NCI-H187 (cell line): ENCODE measurements at regions not wholly inside any gene's neighbourhood (a gene's known extent, or its start where the extent isn't known, plus 50 kb on each side); places are given as distances from the start of the nearest gene placed in this dataset.

Experiments
- DNase-seq, 2 experiments: peaks; one replicate each; lab custom pipeline; 2025; lab: John Stamatoyannopoulos, UW

DNA sequence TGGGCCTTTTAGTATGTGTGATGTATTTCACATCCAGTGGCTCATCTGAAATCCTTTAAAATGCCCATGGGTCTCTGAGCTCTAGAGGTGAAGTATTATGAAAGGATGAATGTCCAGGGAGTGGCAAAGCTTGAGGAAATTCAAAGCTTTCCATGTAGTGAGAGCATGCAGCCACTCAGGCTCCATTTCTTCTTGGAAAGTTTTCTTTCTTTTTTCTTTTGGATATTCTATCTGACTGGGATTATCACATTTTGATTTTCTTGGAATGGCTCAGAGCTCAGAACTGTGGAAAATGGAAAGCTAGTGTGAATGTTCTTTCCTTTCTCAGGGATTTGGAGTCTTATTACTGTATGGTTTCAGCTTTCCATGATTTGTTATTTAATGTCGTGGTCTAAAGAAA, 397.4 kb downstream of the CD109 start:
- no peak for DNase-seq

DNA sequence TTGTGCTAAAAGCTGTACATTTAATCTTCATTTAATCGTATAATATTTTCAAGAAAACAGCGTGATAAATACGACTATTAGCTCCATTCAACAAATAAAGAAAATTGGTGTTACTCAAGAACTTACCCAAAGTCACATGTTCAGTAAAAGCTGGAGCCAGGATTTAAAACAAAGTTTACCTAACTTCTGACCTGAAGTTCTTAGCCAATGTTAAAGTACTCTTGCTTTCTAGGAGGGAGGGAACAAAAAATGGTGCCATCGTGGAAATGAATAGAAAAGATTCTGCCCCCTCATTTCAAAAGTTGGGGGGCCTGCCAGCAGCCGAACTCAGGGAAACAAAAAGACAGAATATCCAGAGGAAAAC, 395.8 kb downstream of the CD109 start:
- DNase-seq, result no peak

DNA sequence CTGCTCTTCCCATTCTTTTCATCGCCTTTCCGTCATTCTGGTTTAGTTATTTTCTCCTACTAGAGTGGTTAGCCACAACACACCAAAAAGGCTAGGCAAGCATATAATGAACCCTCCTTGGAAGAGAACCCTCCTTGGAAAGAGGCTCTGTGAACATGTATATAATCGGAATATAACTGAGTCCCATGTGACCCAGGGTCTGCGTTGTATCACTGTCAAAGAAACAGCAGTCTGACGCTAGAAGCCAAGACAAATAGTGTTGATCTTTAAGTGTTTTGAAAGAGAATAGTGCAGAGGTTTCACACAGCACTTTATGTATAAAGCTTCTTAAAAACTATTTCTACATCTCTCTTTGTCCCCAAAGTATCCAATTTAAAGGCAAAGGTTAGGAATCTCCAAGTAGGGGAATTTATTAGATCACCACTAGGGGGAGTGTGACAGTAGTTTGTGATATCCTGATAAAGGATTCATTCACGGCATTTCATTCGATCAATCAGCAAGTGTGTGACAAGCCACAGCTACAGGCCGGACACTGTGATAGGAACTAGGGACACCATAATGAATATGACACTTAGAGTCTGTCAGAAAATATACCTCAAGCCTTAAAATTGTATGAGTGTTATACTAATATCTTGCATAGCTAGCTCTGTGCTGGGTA, 395.3 kb downstream of the CD109 start:
- peak in 1 of 2 experiments; percentile 10 for DNase-seq

DNA sequence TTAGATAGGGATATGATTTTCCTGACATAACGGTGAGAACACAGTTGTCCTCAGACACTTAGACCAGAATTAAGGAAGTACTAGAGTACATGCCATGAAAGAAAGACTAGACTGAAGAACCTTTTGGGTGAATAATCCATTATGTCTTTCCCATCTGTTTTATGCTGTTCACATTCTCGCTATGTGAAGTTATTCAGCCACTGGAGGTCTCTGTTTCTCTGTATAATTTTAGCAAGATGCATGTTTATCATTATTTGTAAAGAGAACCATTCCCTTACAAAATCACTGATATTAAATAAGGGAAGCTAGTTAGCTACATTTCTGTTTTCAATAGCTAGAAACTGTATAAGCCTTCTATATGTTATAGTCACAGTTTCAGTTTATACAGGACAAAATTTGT, 391.9 kb downstream of the CD109 start:
- DNase-seq, result no peak

DNA sequence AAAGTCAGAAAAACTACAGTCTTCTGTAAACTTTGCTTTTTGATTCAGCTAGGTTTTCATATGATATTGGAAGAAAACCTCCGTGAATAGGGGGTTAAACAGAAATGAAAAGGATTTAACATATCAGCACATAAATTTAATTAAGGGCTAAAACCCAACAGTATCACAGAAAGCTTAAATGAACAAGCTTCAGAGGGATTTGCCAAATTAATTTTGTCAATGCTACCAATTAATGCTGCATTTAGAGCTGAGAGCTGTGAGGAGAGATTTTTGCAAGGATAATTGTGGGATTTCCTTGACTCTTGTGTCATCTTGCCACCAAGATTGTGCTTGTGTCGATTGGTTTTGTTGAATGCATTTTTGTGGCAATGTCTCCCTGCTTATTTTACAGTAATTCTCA, 379.9 kb downstream of the CD109 start:
- no peak for DNase-seq

DNA sequence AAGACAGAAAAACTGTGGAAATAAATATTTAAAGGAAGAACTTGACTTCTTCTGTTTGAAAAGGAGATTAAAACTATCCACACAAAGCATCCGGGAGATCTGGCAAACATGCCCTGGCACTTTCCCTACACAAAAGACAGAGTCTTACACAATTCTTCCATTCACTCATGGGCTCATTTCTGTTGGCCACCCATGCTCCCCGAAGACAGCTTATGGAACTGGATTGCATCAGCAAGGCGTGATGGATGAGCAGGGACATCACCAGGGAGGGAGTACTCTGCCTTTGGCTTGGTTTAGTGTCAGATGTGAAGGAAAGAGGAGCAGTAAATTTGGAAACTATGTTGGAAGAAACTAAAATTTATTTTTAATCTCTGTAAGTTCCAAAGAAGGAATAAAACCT, 379.3 kb downstream of the CD109 start:
- no peak for DNase-seq

DNA sequence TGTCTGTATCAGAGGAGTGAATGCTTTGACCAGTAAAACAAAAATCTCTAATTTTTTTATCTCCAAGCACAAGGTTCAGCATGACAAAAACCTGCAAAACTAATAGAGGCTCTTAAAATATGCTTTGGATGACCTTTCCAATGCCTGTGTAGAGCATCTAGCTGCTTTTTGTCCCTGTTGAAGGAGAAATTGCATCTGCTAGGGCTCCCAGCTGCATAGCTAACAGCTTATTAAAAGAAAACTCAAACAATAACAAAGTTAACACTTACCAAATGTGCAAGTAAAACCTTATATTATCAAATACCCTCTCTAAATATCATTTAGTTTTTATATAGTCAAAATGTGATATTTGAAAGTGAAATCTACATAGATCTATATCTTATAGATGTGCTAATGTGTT, 378.6 kb downstream of the CD109 start:
- DNase-seq, result no peak

DNA sequence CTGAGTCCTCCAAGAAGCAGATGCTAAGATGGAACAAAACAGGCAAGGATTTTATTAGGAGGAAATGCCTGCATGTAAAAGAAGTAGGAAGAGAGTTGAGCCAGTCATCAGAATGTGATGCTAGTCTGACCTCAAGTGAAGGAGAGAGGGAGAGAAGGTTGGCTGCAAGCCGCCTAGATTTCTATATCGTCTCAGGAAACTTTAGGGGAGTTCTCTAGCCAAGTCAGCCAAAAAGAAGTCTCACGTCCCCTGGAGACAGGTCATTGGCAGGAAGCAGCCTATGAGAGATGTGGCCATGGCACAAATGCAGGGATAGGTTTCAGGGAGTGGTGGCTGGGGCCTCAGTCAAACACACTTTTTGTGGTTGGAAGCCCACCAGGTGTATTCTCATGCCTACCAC, 378.0 kb downstream of the CD109 start:
- no peak for DNase-seq

DNA sequence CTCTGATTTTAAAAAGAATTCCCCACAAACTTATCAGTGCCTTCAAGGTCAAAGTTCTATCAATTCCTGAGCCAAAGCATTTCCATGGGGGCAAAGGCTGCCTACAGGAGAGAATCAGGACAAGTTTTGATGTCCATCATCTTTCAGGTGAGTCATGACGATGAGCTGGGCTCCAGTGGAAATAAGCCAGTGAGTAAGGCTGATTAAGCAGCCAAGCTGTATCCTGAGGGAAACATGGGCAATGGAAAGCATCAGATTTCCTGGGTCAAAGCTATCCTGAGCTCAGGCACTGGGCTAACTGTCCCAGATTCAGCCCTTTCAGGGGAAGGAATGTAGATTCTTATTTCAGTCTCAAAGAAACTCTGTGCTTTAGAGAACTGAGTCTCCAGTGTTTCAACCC, 377.4 kb downstream of the CD109 start:
- no peak for DNase-seq

DNA sequence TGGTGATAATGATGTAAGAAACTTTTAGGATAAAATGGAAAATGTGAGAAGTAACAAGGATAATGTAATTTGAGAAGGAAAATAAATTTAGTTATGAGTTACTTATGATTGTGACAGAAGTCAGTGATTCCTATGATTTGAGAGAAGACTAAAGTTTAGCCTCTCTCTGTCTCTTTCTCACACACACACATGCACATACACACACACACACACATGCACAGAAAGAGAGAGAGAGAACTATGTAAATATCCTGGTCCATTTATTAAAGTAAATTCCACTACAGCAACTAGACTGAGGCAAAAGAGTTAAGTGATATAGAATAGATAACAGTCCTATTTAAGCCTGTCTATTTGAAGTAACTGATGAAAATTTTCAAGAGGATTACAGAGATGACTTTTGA, 375.2 kb downstream of the CD109 start:
- no peak for DNase-seq

DNA sequence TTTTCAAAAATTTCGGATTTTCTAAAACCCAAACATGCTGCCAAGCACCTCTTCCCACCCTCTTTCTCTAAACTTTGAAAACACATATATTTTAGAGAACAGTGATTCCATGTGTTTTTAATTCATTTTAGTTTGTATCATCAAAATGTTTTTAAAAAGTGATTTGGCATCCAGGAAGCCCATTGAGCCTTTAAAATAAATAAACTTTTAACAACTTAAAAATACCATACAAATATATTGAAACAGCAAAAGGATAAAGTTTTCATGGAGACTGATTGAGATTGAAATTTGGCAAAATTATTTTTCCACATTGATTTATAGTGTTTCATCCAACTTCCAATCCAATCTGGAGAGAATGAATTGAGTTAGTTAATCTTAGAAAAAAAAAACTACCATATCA, 374.7 kb downstream of the CD109 start:
- no peak for DNase-seq

DNA sequence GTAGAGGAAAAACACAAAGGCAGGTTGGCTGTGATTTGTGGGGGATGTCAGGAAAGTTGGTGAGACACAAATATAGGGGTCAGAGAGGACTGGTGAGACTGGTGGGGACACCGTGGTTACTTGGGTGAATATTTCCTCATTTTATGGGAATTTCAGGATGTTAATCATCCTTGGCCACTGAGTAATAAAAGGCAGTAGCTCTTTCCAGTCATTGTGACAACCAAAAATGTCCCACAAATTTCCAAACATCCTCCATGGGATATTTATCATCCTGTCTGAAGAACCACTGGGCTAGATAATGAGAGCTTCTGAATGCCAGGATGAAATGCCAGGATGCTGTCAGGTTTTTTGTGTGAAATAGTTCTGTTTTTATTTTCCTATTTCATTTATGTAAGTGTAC, 374.1 kb downstream of the CD109 start:
- no peak for DNase-seq

DNA sequence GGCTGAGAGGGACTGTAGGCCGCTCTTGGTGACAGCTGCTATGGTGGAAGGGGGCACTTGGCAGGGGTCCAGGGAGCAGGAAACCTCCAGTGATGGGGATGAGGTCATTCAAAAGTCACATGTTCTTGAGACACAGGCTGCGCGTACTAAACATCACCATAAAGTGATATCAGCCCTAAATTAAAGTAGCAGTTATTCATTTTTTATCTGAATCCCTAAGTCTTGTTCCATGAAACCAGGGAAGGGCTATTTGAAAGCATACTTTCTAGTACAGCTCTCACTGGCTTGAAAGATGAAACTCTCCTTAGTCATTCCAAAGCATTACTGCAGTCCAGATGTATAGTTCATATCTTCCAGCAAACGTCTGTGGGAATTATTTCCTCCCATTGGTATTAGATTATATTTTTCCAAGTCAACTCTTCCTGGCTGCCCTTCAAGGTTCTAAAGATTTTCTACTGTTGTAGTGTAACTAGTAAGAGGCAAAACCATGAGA, 373.1 kb downstream of the CD109 start:
- DNase-seq, result no peak

DNA sequence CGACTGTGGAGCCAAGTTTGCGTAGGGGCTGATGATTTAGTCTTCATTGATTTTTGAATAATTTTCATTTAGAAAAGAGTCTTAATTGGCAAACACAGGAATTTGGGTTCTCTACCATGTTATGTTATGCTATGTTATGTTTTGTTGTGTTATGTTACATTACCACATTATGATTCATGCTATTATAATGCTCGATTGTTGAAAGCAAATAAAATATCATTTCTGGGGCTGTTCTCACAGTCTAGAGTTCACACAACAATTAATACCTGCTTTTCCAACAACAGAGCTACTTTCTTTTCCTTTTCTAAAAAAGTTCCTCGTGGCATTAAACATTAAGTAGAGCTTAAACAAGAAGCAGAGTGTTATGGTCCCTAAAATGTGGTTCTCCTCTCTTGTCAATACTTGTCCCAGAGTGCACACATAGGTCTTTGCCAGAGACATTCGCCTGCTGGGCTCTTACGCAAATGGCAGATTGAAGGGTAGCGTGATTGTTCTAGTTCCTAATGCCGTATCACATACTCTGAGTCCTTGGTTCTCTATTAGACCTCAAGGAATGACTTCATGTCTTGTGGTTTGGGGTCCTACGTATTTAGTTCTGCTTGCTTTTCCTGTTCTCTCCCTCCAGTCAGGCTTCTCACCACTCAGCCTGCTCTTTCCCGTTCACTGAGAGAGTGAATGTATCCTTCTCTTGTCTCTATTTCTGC, 370.3 kb downstream of the CD109 start:
- DNase-seq, result no peak

DNA sequence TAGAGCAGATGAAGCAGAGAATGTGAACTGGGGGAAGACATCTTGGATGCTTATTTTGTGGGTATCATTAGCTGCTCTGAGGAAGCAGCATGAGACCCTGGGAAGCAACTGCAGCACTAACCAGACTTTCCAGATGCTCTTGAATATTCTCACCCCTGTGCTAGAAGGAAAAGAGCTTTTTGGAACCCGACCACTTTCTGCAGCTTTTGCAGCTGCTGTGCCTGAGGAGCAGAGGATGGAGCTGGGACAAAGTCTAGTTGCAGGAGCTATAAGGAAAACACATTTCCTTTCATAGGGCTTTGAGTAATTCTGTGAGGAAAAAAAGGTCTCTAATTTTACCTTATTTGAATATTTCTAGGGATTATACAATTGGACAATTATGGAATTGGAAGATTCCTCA, 369.7 kb downstream of the CD109 start:
- DNase-seq, result no peak

DNA sequence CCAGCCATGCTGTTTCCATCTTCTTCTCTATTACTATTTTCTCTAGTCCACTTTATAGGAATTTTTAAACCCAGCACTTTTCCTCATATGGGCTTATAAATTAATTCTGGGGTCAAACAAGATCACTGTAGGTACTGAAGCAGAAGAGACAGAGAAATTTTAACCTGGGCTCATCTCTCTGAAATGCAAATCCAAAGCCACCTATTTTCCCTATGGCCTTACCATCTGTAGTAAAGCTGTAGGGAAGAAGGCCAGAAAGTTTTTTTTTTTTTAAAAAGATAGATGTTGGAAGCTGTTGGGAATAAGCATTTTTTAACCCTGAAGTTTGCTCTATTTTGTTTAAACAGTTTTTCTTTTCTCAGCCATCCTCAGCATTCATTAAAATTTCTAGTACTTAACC, 367.4 kb downstream of the CD109 start:
- no peak for DNase-seq

DNA sequence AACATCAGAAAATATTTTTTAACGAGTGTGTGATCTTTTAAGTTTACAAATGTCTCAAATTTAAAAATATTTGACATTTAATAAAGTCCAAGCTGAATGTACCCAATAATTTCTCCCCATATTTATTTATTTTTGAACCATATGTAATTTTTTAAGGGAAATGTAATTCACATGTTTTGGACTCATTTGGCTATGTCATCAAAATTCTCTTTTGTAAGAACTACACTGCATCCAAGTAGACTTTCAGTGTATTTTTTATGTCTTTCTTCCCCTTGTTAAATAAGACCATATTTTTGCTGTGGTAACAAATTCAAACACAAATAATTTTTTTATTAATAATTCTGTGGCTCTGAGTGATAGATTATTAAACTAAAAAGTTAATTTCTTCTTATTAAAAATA, 365.2 kb downstream of the CD109 start:
- DNase-seq, result no peak

DNA sequence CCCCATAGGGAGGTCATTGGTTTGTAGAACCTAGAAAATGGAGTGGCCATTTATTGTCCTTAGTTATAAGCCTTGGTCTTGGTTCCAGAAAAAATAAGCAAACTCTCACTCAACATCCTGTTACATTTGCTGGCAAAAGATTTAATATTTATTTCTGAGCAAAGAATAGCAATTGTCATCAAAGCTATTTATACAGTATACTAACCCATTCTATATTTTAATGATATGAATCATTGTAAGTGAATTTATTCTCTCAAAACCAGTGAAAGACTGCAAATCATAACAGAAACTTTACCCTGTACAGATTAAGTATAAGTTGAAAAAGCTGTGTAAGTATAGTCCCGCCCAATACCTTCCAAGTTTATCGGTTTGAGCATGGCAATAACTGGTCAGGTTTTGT, 364.4 kb downstream of the CD109 start:
- DNase-seq, result no peak

DNA sequence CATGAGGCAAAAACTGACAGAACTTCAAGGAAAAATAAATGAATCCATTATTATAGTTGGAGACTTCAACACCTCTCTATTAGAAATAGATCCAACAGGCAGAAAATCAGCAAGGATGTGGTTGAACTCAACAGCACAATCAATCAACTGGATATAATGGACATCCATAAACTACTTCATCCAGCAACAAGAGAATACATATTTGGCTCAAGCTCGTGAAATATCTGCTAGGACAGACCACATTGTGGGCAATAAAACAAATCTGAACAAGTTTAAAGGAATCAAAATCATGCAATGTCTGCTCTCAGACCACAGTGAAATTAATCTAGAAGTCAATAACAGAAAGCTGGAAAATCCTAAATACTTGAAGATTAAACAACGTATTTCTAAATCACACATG, 362.6 kb downstream of the CD109 start:
- DNase-seq, result no peak

DNA sequence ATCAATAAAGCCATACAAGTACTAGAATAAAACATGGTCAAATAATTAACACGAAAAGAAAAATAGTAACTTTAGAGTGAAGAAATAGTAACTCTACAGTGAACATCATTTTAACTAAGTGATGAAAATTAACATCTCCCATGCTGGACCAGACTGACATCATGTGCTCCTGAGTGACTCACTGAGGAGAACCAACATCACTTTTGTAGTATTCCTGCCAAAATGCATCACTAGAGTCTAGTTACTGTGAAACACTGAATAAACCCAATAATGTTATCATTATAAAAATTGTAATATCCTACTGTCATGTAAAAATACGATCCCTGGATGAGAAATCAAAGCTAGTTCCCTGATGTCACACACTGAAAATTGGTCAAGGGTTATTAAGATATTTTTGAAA, 361.3 kb downstream of the CD109 start:
- DNase-seq, result no peak

DNA sequence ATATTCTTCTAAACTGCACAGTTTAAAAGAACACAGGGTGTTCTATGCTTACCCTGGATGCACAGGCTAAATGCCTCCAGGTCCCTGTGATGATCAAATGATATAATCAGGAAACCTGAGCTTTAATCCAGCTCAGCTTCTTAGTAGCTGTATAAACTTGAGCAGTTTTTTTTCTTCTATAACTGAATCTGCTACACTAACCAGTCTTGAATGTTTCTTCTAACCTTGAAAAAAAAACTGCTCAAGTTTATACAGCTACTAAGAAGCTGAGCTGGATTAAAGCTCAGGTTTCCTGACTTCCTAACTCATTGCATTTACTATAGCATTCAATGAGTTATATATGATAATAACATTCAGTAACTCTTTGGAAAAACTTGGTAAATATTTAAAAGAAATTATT, 358.2 kb downstream of the CD109 start:
- no peak for DNase-seq

DNA sequence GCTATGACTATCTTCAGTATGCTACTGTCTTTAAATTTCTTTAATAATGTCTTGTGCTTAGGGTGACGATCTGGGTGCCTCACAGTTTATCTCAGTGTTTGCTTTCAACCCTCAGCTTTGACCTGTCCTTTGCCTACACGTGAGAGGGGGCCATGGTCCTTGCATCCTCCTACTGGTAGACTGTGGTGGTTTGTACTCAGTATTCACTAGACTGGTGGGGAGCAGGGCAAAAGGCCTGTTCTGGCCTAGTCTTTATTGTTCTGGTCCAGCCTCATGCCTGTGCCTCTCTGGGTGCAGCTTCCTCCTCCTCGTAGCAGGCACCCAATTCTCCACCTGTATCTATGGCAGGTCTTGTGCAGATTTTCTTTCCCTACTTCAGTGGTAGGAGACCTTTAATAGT, 354.9 kb downstream of the CD109 start:
- no peak for DNase-seq

DNA sequence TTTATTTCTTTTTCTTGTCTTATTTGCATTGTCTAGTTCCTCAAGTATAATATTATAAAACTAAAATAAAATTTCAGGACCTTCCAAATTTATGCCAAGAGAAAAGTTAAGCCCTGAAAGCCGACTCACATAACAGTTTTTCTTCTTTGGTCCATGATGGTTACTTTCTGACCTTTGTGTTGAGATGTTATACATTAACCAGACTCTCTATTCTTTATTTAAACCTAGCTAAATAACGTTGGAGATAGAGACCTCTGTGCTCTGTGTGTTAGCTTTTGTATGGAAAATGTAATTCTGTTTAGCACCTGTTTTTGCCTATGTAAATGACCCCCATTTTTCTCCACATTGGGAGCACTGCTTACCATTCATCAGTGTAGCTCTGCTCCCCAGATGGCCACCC, 352.4 kb downstream of the CD109 start:
- DNase-seq, result no peak
